Natural killer cell (primary cell): ENCODE measurements at regions not wholly inside any gene's neighbourhood (a gene's known extent, or its start where the extent isn't known, plus 50 kb on each side); places are given as distances from the start of the nearest gene placed in this dataset.
"Not testable (repeated sequence)": the region's sequence is repeated elsewhere in the genome, so short reads cannot be mapped to it uniquely, and the experiment has no call there.

ENCODE experiments used
- ATAC-seq, 3 donors: fragments of 150-1000 bp in 2 of 3; fragments of 200-7000 bp in 1 of 3; cut with Tn5 transposase; 1 replicate in 1 of 3; 2 replicates in 2 of 3; pipeline ENCODE4 v1.10.0; 2021; ENCODE audit warnings: mild to moderate bottlenecking in 2 of 3, moderate library complexity in 2 of 3
- DNase-seq, 2 donors: peaks; one replicate each; pipeline versions ENCODE4 v3.0.0 to v3.0.0-alpha.2; 2013 to 2021; ENCODE audit warnings: mixed read lengths in 1 of 2
- H3K27ac ChIP-seq: one replicate; pipeline ENCODE4 v1.5.1; 2013; ENCODE audit warnings: mild to moderate bottlenecking, low read length
- H3K27me3 ChIP-seq: one replicate; pipeline ENCODE4 v1.6.1; 2013; ENCODE audit warnings: low read length; ENCODE audit not compliant: control insufficient read depth, insufficient read depth
- H3K36me3 ChIP-seq: one replicate; pipeline ENCODE4 v1.6.1; 2013; ENCODE audit warnings: low read length; ENCODE audit not compliant: control insufficient read depth, insufficient read depth
- H3K4me1 ChIP-seq: one replicate; pipeline ENCODE4 v1.6.1; 2013; ENCODE audit warnings: low read length; ENCODE audit not compliant: control insufficient read depth, insufficient read depth
- H3K4me3 ChIP-seq: one replicate; pipeline ENCODE4 v1.5.1; 2013; ENCODE audit warnings: low read length
- H3K9me3 ChIP-seq: one replicate; pipeline ENCODE4 v1.6.1; 2013; ENCODE audit warnings: low read length; ENCODE audit not compliant: control insufficient read depth, insufficient read depth
- H3K27ac Mint-ChIP-seq, 2 donors: one replicate each; pipeline ENCODE4 v1.8.0; 2022; ENCODE audit warnings: mild to moderate bottlenecking in 2 of 2, mixed read lengths in 2 of 2, moderate library complexity in 1 of 2
- H3K27me3 Mint-ChIP-seq, 2 donors: one replicate each; pipeline ENCODE4 v1.8.0; 2022; ENCODE audit warnings: low read depth in 2 of 2, mixed read lengths in 2 of 2
- H3K36me3 Mint-ChIP-seq: one replicate; pipeline ENCODE4 v1.8.0; 2022; ENCODE audit warnings: mixed read lengths
- H3K4me1 Mint-ChIP-seq, 2 donors: one replicate each; pipeline ENCODE4 v1.8.0; 2022; ENCODE audit warnings: mixed read lengths in 2 of 2
- H3K4me3 Mint-ChIP-seq: one replicate; pipeline ENCODE4 v1.8.0; 2022; ENCODE audit warnings: mild to moderate bottlenecking, moderate library complexity, mixed read lengths
- H3K9me3 Mint-ChIP-seq, 2 donors: one replicate each; pipeline ENCODE4 v1.8.0; 2022; ENCODE audit warnings: mixed read lengths in 2 of 2
- WGBS: methylation state at CpG from one replicate; pipeline ENCODE4 v1.1.7; 2013; ENCODE audit warnings: missing lambda C conversion rate; ENCODE audit not compliant: insufficient coverage; 5-methylcytosine and 5-hydroxymethylcytosine counted together
- intact Hi-C: fragments of 100-400 bp; cut with micrococcal nuclease; formaldehyde crosslinking; loops from one replicate; pipeline ENCODE4 v1.14.2; 2022
- TF ChIP-seq, protein P1 (sequence below): fragments of 200-600 bp; IDR thresholded peaks from one replicate; pipeline ENCODE4 v1.8.0; 2022; ENCODE audit warnings: antibody characterized with exemption

DNA sequence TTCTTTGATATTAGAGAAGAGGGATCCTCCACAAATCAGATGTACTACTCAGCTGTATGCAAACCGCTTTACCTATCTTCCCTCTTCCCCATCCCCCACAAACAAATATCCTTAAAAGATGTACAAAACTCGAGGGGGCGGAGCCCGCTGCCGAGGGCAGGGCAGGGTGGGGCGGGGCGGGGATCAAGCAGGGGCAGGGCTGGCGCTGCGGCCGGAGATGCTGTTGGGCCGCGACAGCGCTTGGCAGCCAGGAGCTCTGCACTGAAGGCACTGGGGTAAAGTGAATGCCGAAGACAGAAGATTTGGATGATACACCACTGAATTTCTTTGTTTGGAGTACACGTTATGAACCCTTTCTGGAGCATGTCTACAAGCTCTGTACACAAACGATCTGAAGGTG is 474.8 kb downstream of the CDH10 start:
- Histone ChIP-seq H3K27me3 (no peaks in the 10 kb centered on the region), H3K27ac (no peak overlapping the region), H3K4me3 (no peak overlapping the region), H3K4me1 (no peaks in the 10 kb centered on the region), H3K9me3 (no peaks in the 10 kb centered on the region), H3K36me3 (no peaks in the 10 kb centered on the region)
- no peak overlapping the region for H3K4me3 Mint-ChIP-seq
- H3K36me3 Mint-ChIP-seq = no peaks in the 10 kb centered on the region
- no peaks in the 10 kb centered on the region for H3K4me1 Mint-ChIP-seq
- no peaks in the 10 kb centered on the region for H3K27me3 Mint-ChIP-seq
- ATAC-seq (no peak), DNase-seq (no peak)
- H3K9me3 Mint-ChIP-seq = peaks cover 11 to 20% of the 10 kb centered on the region in 2 donors
- TF ChIP-seq, protein P1, sequence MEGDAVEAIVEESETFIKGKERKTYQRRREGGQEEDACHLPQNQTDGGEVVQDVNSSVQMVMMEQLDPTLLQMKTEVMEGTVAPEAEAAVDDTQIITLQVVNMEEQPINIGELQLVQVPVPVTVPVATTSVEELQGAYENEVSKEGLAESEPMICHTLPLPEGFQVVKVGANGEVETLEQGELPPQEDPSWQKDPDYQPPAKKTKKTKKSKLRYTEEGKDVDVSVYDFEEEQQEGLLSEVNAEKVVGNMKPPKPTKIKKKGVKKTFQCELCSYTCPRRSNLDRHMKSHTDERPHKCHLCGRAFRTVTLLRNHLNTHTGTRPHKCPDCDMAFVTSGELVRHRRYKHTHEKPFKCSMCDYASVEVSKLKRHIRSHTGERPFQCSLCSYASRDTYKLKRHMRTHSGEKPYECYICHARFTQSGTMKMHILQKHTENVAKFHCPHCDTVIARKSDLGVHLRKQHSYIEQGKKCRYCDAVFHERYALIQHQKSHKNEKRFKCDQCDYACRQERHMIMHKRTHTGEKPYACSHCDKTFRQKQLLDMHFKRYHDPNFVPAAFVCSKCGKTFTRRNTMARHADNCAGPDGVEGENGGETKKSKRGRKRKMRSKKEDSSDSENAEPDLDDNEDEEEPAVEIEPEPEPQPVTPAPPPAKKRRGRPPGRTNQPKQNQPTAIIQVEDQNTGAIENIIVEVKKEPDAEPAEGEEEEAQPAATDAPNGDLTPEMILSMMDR = no peak
- WGBS = 93% methylated on average over 16 of the region's 16 CpGs
- intact Hi-C loops = no loop called here
- no peak overlapping the region for H3K27ac Mint-ChIP-seq

DNA sequence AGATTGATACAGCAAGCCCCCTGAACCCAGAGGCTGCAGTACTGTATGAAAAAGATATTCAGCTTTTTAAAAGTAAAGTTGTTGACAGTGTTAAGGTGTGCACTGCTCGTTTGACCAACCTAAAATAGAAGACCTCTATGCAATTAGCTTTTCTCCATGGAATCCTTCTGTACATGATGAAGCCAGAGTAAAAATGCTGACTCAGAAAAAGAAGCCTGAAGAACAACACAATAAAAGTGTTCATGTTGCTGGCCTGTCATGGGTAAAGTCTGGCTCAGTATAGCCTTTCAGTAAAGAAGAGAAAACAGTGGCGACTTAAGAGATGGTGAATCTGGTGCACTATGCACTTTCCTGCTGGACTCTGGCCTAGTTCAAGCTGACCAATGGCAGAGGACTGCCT is 473.8 kb downstream of the CDH10 start:
- H3K9me3 ChIP-seq, H3K4me1 ChIP-seq, H3K27ac ChIP-seq, H3K27ac Mint-ChIP-seq, intact Hi-C loops, H3K36me3 Mint-ChIP-seq, H3K4me3 ChIP-seq, DNase-seq, H3K36me3 ChIP-seq, H3K4me1 Mint-ChIP-seq, ATAC-seq, H3K4me3 Mint-ChIP-seq, H3K27me3 Mint-ChIP-seq, H3K27me3 ChIP-seq: not testable (repeated sequence)
- 86% methylated on average over 2 of the region's 2 CpGs for WGBS
- H3K9me3 Mint-ChIP-seq = peaks cover 9 to 17% of the 10 kb centered on the region in 2 donors

DNA sequence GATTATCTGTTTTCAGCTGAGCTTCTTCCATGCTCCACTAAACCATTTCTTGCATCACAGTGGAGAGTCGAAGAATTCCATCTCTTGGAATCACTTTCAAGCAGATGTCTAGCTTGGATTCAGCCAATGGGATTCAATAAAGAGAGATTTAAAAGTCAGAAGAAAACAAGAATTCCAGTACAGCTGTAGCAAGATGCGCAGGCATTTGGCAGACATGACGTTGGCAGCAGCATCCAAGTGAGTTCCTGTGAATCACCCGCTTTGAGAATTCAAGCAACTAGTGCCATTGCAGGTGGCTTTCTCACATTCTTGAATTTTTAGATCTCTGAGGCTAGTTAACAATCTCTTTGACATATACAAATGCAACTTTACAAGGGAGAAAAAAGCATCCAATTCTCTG is 467.0 kb downstream of the CDH10 start:
- Mint-ChIP-seq H3K4me1 (no peaks in the 10 kb centered on the region), H3K27ac (no peak overlapping the region), H3K9me3 (peaks cover 8 to 12% of the 10 kb centered on the region in 2 donors), H3K4me3 (no peak overlapping the region), H3K36me3 (no peaks in the 10 kb centered on the region), H3K27me3 (no peaks in the 10 kb centered on the region)
- ATAC-seq = no peak
- Histone ChIP-seq H3K36me3 (no peaks in the 10 kb centered on the region), H3K27ac (no peak overlapping the region), H3K27me3 (no peaks in the 10 kb centered on the region), H3K9me3 (no peaks in the 10 kb centered on the region), H3K4me1 (no peaks in the 10 kb centered on the region), H3K4me3 (no peak overlapping the region)
- TF ChIP-seq, protein P1 = no peak
- intact Hi-C loops = no loop called here
- WGBS = 86% methylated on average over 4 of the region's 4 CpGs
- no peak for DNase-seq

DNA sequence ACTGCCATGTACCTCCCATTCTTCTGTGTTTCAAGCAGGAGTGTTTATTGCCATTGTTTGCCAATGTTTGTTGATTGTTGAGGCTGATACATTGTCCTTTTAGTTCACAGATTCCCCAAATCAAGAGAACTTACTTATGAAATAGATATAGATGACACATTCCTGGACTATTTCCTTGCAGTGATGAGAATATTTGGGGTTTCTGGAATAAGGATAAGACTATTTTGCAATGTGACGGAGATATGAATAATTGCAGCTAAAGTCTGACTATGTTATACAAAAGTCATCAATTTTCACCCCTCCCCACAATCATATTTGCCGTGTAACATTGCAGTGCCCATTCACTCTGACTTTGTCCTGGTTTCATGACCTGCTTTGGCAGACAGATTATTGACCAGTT is 460.8 kb downstream of the CDH10 start:
- H3K4me1 ChIP-seq = no peaks in the 10 kb centered on the region
- TF ChIP-seq, protein P1 = no peak
- intact Hi-C loops = no loop called here
- Mint-ChIP-seq H3K36me3 (peaks cover 6% of the 10 kb centered on the region), H3K4me3 (no peak overlapping the region), H3K9me3 (peaks cover 10 to 14% of the 10 kb centered on the region in 2 donors), H3K4me1 (no peaks in the 10 kb centered on the region), H3K27me3 (no peaks in the 10 kb centered on the region), H3K27ac (no peak overlapping the region)
- H3K27ac ChIP-seq = no peak overlapping the region
- DNase-seq = no peak
- no peaks in the 10 kb centered on the region for H3K27me3 ChIP-seq
- no peaks in the 10 kb centered on the region for H3K9me3 ChIP-seq
- no peak for ATAC-seq
- H3K36me3 ChIP-seq = no peaks in the 10 kb centered on the region
- H3K4me3 ChIP-seq = no peak overlapping the region
- WGBS = 94% methylated on average over 1 of the region's 2 CpGs
